ENCODE measurements at regions not wholly inside any gene's neighbourhood (a gene's known extent, or its start where the extent isn't known, plus 50 kb on each side); places are given as distances from the start of the nearest gene placed in this dataset.

GRCh38 chr16:51710905-51711563 lies 560.0 kb upstream of the SALL1 start:
- H3K27ac ChIP-seq (ENCODE audit: low read depth, low read length, poor library complexity, severe bottlenecking): no peak overlapping the region
- POLR2A ChIA-PET: no interaction called here
- DNase-seq (ENCODE audit: low spot score): no peak
- H3K79me2 ChIP-seq (ENCODE audit: insufficient read depth, low read depth, low read length): no peaks in the 10 kb centered on the region
- no peak overlapping the region for H2AFZ ChIP-seq (ENCODE audit: low read length)
- intact Hi-C loops (cut with micrococcal nuclease; ENCODE audit: unreplicated experiment): no loop called here
- no peaks in the 10 kb centered on the region for H4K20me1 ChIP-seq (ENCODE audit: insufficient read depth, low read length)
- no peaks in the 10 kb centered on the region for H3K9me3 ChIP-seq (ENCODE audit: low read length)
- no peaks in the 10 kb centered on the region for H3K9me2 ChIP-seq (ENCODE audit: insufficient read depth, low read length)
- TF ChIP-seq, protein P1, sequence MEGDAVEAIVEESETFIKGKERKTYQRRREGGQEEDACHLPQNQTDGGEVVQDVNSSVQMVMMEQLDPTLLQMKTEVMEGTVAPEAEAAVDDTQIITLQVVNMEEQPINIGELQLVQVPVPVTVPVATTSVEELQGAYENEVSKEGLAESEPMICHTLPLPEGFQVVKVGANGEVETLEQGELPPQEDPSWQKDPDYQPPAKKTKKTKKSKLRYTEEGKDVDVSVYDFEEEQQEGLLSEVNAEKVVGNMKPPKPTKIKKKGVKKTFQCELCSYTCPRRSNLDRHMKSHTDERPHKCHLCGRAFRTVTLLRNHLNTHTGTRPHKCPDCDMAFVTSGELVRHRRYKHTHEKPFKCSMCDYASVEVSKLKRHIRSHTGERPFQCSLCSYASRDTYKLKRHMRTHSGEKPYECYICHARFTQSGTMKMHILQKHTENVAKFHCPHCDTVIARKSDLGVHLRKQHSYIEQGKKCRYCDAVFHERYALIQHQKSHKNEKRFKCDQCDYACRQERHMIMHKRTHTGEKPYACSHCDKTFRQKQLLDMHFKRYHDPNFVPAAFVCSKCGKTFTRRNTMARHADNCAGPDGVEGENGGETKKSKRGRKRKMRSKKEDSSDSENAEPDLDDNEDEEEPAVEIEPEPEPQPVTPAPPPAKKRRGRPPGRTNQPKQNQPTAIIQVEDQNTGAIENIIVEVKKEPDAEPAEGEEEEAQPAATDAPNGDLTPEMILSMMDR (conservative IDR thresholded peaks at IDR 0.05; ENCODE audit: low read length): no peak
- TF ChIP-seq EZH2phosphoT487 (IDR thresholded peaks at IDR 0.05; ENCODE audit: borderline replicate concordance, low read depth, low read length): no peak
- H3K4me3 ChIP-seq (ENCODE audit: low read depth, low read length, poor library complexity, severe bottlenecking): no peak overlapping the region
- H3K36me3 ChIP-seq (ENCODE audit: insufficient read depth, low read length): no peaks in the 10 kb centered on the region
- no TSS peak for BruUV-seq (replicated peaks)
- H3K4me1 ChIP-seq (ENCODE audit: insufficient read depth, low read length, poor library complexity, severe bottlenecking): no peaks in the 10 kb centered on the region
- no peak overlapping the region for H3K4me2 ChIP-seq (ENCODE audit: low read length)
- CTCF ChIA-PET (ENCODE audit: unreplicated experiment): no interaction called here

GRCh38 chr16:51710186-51710585 lies 559.1 kb upstream of the SALL1 start:
- H2AFZ ChIP-seq (ENCODE audit: low read length): no peak overlapping the region
- intact Hi-C loops (cut with micrococcal nuclease; ENCODE audit: unreplicated experiment): no loop called here

GRCh38 chr16:51708861-51709260 lies 557.8 kb upstream of the SALL1 start:
- H3K36me3 ChIP-seq (ENCODE audit: insufficient read depth, low read length): no peaks in the 10 kb centered on the region
- DNase-seq (ENCODE audit: low spot score): no peak
- H3K9me3 ChIP-seq (ENCODE audit: low read length): no peaks in the 10 kb centered on the region
- H2AFZ ChIP-seq (ENCODE audit: low read length): no peak overlapping the region
- H4K20me1 ChIP-seq (ENCODE audit: insufficient read depth, low read length): no peaks in the 10 kb centered on the region
- BruUV-seq (replicated peaks): no TSS peak
- POLR2A ChIA-PET: no interaction called here
- intact Hi-C loops (cut with micrococcal nuclease; ENCODE audit: unreplicated experiment): no loop called here
- no peaks in the 10 kb centered on the region for H3K4me1 ChIP-seq (ENCODE audit: insufficient read depth, low read length, poor library complexity, severe bottlenecking)
- H3K4me2 ChIP-seq (ENCODE audit: low read length): no peak overlapping the region
- CTCF ChIA-PET (ENCODE audit: unreplicated experiment): no interaction called here
- TF ChIP-seq, protein P1 (conservative IDR thresholded peaks at IDR 0.05; ENCODE audit: low read length): no peak
- TF ChIP-seq EZH2phosphoT487 (IDR thresholded peaks at IDR 0.05; ENCODE audit: borderline replicate concordance, low read depth, low read length): no peak
- no peak overlapping the region for H3K4me3 ChIP-seq (ENCODE audit: low read depth, low read length, poor library complexity, severe bottlenecking)
- H3K79me2 ChIP-seq (ENCODE audit: insufficient read depth, low read depth, low read length): no peaks in the 10 kb centered on the region
- H3K9me2 ChIP-seq (ENCODE audit: insufficient read depth, low read length): no peaks in the 10 kb centered on the region
- no peak overlapping the region for H3K27ac ChIP-seq (ENCODE audit: low read depth, low read length, poor library complexity, severe bottlenecking)

More at GRCh38 chr16:51710186-51710585, 559.1 kb upstream of the SALL1 start:
- Histone ChIP-seq H3K79me2 (ENCODE audit: insufficient read depth, low read depth, low read length) (no peaks in the 10 kb centered on the region), H3K9me2 (ENCODE audit: insufficient read depth, low read length) (no peaks in the 10 kb centered on the region), H3K9me3 (ENCODE audit: low read length) (no peaks in the 10 kb centered on the region), H3K4me1 (ENCODE audit: insufficient read depth, low read length, poor library complexity, severe bottlenecking) (no peaks in the 10 kb centered on the region), H3K36me3 (ENCODE audit: insufficient read depth, low read length) (no peaks in the 10 kb centered on the region), H3K4me3 (ENCODE audit: low read depth, low read length, poor library complexity, severe bottlenecking) (no peak overlapping the region), H3K27ac (ENCODE audit: low read depth, low read length, poor library complexity, severe bottlenecking) (no peak overlapping the region), H4K20me1 (ENCODE audit: insufficient read depth, low read length) (no peaks in the 10 kb centered on the region), H3K4me2 (ENCODE audit: low read length) (no peak overlapping the region)
- no peak for DNase-seq (ENCODE audit: low spot score)
- POLR2A ChIA-PET: no interaction called here
- CTCF ChIA-PET (ENCODE audit: unreplicated experiment): no interaction called here
- TF ChIP-seq EZH2phosphoT487 (IDR thresholded peaks at IDR 0.05; ENCODE audit: borderline replicate concordance, low read depth, low read length): no peak
- TF ChIP-seq, protein P1 (conservative IDR thresholded peaks at IDR 0.05; ENCODE audit: low read length): no peak
- no TSS peak for BruUV-seq (replicated peaks)

Measured in OCI-LY7 (cell line).